ENCODE measurements at regions not wholly inside any gene's neighbourhood (a gene's known extent, or its start where the extent isn't known, plus 50 kb on each side); places are given as distances from the start of the nearest gene placed in this dataset.

DNA sequence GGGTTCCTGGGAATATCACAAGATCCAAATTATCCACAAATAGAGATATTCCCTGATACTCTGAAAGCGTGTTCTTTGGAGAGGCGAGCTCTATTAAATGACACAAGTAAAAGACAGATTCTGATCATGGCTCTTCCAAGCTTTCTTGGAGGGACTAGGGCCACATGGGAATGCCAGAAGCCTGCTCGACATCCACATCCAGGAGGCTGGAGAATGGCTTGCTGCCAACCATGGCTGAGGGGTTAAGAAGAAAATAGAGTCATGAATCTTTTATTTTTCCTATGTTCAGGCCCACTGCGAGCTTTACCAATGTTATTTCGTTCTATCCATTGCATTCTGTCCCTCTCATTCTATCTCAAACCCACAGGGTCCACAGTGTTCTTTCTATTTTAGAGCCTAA, 1018.0 kb upstream of the CELF2 start:
- BruUV-seq (replicated peaks) = no TSS peak
- CTCF ChIA-PET = no interaction called here
- no peak overlapping the region for H3K27ac ChIP-seq

GRCh38 chr10:10007957-10008356, 1009.7 kb upstream of the CELF2 start:
- H3K4me1 ChIP-seq (replicated peaks; ENCODE audit: insufficient read depth) = no peaks in the 10 kb centered on the region
- H3K79me2 ChIP-seq (ENCODE audit: low read depth) = no peaks in the 10 kb centered on the region
- no TSS peak for BruUV-seq (replicated peaks)
- CTCF ChIA-PET = no interaction called here
- no peak for TF ChIP-seq EZH2 (IDR thresholded peaks at IDR 0.05; ENCODE audit: low read depth)
- TF ChIP-seq, protein P1, sequence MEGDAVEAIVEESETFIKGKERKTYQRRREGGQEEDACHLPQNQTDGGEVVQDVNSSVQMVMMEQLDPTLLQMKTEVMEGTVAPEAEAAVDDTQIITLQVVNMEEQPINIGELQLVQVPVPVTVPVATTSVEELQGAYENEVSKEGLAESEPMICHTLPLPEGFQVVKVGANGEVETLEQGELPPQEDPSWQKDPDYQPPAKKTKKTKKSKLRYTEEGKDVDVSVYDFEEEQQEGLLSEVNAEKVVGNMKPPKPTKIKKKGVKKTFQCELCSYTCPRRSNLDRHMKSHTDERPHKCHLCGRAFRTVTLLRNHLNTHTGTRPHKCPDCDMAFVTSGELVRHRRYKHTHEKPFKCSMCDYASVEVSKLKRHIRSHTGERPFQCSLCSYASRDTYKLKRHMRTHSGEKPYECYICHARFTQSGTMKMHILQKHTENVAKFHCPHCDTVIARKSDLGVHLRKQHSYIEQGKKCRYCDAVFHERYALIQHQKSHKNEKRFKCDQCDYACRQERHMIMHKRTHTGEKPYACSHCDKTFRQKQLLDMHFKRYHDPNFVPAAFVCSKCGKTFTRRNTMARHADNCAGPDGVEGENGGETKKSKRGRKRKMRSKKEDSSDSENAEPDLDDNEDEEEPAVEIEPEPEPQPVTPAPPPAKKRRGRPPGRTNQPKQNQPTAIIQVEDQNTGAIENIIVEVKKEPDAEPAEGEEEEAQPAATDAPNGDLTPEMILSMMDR (conservative IDR thresholded peaks at IDR 0.05) = no peak
- no peak overlapping the region for H3K4me2 ChIP-seq
- no peak overlapping the region for H3K4me3 ChIP-seq
- no peak for DNase-seq
- H3K36me3 ChIP-seq (ENCODE audit: low read depth) = no peaks in the 10 kb centered on the region
- no peak overlapping the region for H2AFZ ChIP-seq
- H3F3A ChIP-seq (ENCODE audit: insufficient read depth, low read depth) = no peaks in the 10 kb centered on the region
- H3K27ac ChIP-seq = no peak overlapping the region
- intact Hi-C loops (cut with micrococcal nuclease; ENCODE audit: unreplicated experiment) = no loop called here
- H4K20me1 ChIP-seq (ENCODE audit: insufficient read depth) = no peaks in the 10 kb centered on the region
- POLR2A ChIA-PET (ENCODE audit: unreplicated experiment) = no interaction called here
- H3K27me3 ChIP-seq (ENCODE audit: insufficient read depth, low read depth) = no peaks in the 10 kb centered on the region
- H3K9me3 ChIP-seq (ENCODE audit: insufficient read depth, low read depth) = no peaks in the 10 kb centered on the region
- no peaks in the 10 kb centered on the region for H3K9me2 ChIP-seq (ENCODE audit: insufficient read depth)

More for the DNA sequence above, 1018.0 kb upstream of the CELF2 start:
- Histone ChIP-seq H3K79me2 (ENCODE audit: low read depth) (no peaks in the 10 kb centered on the region), H3K36me3 (ENCODE audit: low read depth) (no peaks in the 10 kb centered on the region), H3K9me3 (ENCODE audit: insufficient read depth, low read depth) (no peaks in the 10 kb centered on the region), H2AFZ (no peak overlapping the region), H3K27me3 (ENCODE audit: insufficient read depth, low read depth) (no peaks in the 10 kb centered on the region), H4K20me1 (ENCODE audit: insufficient read depth) (no peaks in the 10 kb centered on the region), H3K9me2 (ENCODE audit: insufficient read depth) (no peaks in the 10 kb centered on the region), H3F3A (ENCODE audit: insufficient read depth, low read depth) (no peaks in the 10 kb centered on the region), H3K4me2 (no peak overlapping the region), H3K4me3 (no peak overlapping the region), H3K4me1 (replicated peaks; ENCODE audit: insufficient read depth) (no peaks in the 10 kb centered on the region)
- no peak for DNase-seq
- TF ChIP-seq, protein P1 (conservative IDR thresholded peaks at IDR 0.05) = no peak
- no peak for TF ChIP-seq EZH2 (IDR thresholded peaks at IDR 0.05; ENCODE audit: low read depth)
- intact Hi-C loops (cut with micrococcal nuclease; ENCODE audit: unreplicated experiment) = no loop called here
- POLR2A ChIA-PET (ENCODE audit: unreplicated experiment) = no interaction called here

- H3K9me2 ChIP-seq (ENCODE audit: insufficient read depth) = no peaks in the 10 kb centered on the region
- no peaks in the 10 kb centered on the region for H3K79me2 ChIP-seq (ENCODE audit: low read depth)
- BruUV-seq (replicated peaks) = no TSS peak
- no peaks in the 10 kb centered on the region for H3K9me3 ChIP-seq (ENCODE audit: insufficient read depth, low read depth)
- no peaks in the 10 kb centered on the region for H3K27me3 ChIP-seq (ENCODE audit: insufficient read depth, low read depth)
- CTCF ChIA-PET = no interaction called here
- H3K27ac ChIP-seq = no peak overlapping the region
- POLR2A ChIA-PET (ENCODE audit: unreplicated experiment) = no interaction called here
- H3F3A ChIP-seq (ENCODE audit: insufficient read depth, low read depth) = no peaks in the 10 kb centered on the region
- intact Hi-C loops (cut with micrococcal nuclease; ENCODE audit: unreplicated experiment) = no loop called here
- no peaks in the 10 kb centered on the region for H4K20me1 ChIP-seq (ENCODE audit: insufficient read depth)
- H3K4me1 ChIP-seq (replicated peaks; ENCODE audit: insufficient read depth) = no peaks in the 10 kb centered on the region
- TF ChIP-seq, protein P1 (conservative IDR thresholded peaks at IDR 0.05) = no peak
- TF ChIP-seq EZH2 (IDR thresholded peaks at IDR 0.05; ENCODE audit: low read depth) = no peak
- no peak overlapping the region for H3K4me2 ChIP-seq
- H3K4me3 ChIP-seq = no peak overlapping the region
- H2AFZ ChIP-seq = no peak overlapping the region
- no peaks in the 10 kb centered on the region for H3K36me3 ChIP-seq (ENCODE audit: low read depth)
- no peak for DNase-seq
These were observed 1007.3 kb upstream of the CELF2 start for GRCh38 chr10:10010397-10010796.
